Cardiac muscle cell (in vitro differentiated cells and primary cell): ENCODE measurements at regions not wholly inside any gene's neighbourhood (a gene's known extent, or its start where the extent isn't known, plus 50 kb on each side); places are given as distances from the start of the nearest gene placed in this dataset.

ENCODE experiments used
- DNase-seq, 2 donors: peaks; one replicate each; pipeline versions ENCODE4 v3.0.0 to v3.0.0-alpha.2; 2010 to 2017; ENCODE audit warnings: low read depth in 1 of 2, low spot score in 1 of 2
- H3K27ac ChIP-seq: fragments of 200-600 bp; sonication (generic); 2 replicates; pipeline ENCODE4 v1.5.1; 2016
- H3K27me3 ChIP-seq: fragments of 200-600 bp; sonication (generic); 2 replicates; pipeline ENCODE4 v1.6.0; 2016; ENCODE audit warnings: control low read depth
- H3K36me3 ChIP-seq: fragments of 200-600 bp; sonication (generic); 2 replicates; pipeline ENCODE4 v1.5.1; 2016; ENCODE audit warnings: control low read depth
- H3K4me1 ChIP-seq: fragments of 200-600 bp; sonication (generic); 2 replicates; pipeline ENCODE4 v1.8.1; 2017; ENCODE audit warnings: low read depth, mild to moderate bottlenecking, mixed run types
- H3K4me3 ChIP-seq: fragments of 200-600 bp; sonication (generic); 2 replicates; pipeline ENCODE4 v1.5.1; 2016; ENCODE audit warnings: mild to moderate bottlenecking
- H3K9me3 ChIP-seq: fragments of 200-600 bp; sonication (generic); 2 replicates; pipeline ENCODE4 v1.5.1; 2017; ENCODE audit warnings: low read depth, mild to moderate bottlenecking, control low read depth
- TF ChIP-seq, protein P1 (sequence below): IDR thresholded peaks from 2 replicates; pipeline ENCODE4 v1.5.1; 2012; ENCODE audit warnings: low read depth, mild to moderate bottlenecking, low read length

DNA sequence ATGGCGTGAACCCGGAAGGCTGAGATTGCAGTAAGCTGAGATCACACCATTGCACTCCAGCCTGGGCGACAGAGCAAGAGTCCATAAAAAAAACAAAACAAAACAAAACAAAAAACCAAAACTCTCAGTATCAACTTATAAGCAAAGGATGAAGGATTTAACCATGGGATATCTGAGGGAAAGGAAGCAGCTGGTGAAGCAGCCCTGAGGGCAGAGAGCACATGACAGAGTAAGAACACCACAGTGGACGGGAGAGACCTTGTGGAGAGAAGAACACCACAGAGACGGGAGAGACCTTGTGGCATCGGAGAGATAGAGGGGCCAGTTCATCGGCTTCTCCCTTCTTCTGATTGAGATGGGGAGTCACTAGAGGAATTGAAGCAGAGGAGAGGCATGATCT is 697.2 kb downstream of the HDGFL1 start:
- TF ChIP-seq, protein P1, sequence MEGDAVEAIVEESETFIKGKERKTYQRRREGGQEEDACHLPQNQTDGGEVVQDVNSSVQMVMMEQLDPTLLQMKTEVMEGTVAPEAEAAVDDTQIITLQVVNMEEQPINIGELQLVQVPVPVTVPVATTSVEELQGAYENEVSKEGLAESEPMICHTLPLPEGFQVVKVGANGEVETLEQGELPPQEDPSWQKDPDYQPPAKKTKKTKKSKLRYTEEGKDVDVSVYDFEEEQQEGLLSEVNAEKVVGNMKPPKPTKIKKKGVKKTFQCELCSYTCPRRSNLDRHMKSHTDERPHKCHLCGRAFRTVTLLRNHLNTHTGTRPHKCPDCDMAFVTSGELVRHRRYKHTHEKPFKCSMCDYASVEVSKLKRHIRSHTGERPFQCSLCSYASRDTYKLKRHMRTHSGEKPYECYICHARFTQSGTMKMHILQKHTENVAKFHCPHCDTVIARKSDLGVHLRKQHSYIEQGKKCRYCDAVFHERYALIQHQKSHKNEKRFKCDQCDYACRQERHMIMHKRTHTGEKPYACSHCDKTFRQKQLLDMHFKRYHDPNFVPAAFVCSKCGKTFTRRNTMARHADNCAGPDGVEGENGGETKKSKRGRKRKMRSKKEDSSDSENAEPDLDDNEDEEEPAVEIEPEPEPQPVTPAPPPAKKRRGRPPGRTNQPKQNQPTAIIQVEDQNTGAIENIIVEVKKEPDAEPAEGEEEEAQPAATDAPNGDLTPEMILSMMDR = no peak
- H3K4me1 ChIP-seq = no peaks in the 10 kb centered on the region

DNA sequence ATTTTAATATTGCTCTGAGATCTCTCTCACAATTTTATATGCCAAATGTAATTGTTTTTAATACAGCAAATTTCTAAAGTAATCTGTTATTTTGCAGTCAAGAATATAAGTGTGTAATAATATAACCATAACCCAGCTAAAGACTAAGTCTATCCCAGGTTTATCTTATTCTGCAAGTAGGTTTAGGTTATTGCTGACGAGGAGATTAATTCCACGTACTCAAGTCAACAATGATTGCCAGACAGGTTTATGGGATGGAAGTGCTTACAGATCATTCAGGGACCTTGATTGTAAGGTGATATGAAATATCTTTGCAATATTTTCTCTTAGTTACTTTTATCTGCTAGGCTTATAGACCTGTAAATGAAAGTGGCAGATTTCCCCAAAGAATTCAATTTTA is 698.3 kb downstream of the HDGFL1 start:
- TF ChIP-seq, protein P1 = no peak
- H3K27me3 ChIP-seq = no peaks in the 10 kb centered on the region
- no peaks in the 10 kb centered on the region for H3K4me1 ChIP-seq
- H3K27ac ChIP-seq = no peak overlapping the region
- H3K4me3 ChIP-seq = no peak overlapping the region
- DNase-seq = no peak
- no peaks in the 10 kb centered on the region for H3K9me3 ChIP-seq
- H3K36me3 ChIP-seq = no peaks in the 10 kb centered on the region

More for the DNA sequence above, 697.2 kb downstream of the HDGFL1 start:
- Histone ChIP-seq H3K4me3 (no peak overlapping the region), H3K9me3 (no peaks in the 10 kb centered on the region), H3K36me3 (no peaks in the 10 kb centered on the region), H3K27me3 (no peaks in the 10 kb centered on the region), H3K27ac (no peak overlapping the region)
- DNase-seq = no peak

DNA sequence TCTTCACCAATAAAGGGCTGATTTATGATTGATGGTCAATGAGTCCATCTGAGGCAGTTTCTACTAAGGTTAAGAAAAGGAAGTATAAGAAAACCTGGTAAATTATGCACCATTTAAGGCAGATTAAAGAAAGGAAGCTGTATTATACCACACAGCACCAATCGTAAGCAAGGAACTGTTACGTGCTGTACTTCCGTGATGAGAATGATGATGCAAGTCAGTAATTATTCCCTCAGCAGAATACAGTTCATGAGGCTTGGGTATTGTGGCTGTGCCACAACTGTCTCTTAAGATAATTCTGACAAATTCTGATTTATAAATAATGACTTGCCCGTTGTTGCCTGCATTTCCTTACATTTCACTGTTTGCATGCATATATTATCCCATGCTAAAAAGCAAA is 699.0 kb downstream of the HDGFL1 start:
- H3K4me1 ChIP-seq = no peaks in the 10 kb centered on the region
- TF ChIP-seq, protein P1 = no peak
- H3K27ac ChIP-seq = no peak overlapping the region
- DNase-seq = no peak
- H3K27me3 ChIP-seq = no peaks in the 10 kb centered on the region
- H3K4me3 ChIP-seq = no peak overlapping the region
- H3K36me3 ChIP-seq = no peaks in the 10 kb centered on the region
- no peaks in the 10 kb centered on the region for H3K9me3 ChIP-seq

DNA sequence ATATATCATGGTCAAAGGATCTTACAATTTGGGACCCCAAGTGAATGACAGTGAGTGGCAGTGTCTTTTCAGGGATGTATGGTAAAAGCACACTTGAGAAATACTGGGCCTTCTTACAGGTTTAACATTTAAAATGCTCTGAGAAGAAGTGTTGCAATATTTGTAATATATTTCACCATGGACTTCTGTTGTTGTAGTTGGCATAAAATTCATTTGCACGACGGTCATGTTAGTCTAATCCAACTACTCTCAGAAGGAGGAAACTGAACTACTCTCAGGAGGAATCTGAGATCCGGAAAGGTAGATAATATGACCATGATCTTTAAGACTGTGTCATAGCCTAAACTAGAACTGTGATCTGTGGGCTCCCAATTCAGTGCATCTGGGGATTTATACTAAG is 700.1 kb downstream of the HDGFL1 start:
- DNase-seq = peak in 1 of 2 donors; percentile 46
- Histone ChIP-seq H3K27ac (no peak overlapping the region), H3K4me1 (no peaks in the 10 kb centered on the region), H3K27me3 (no peaks in the 10 kb centered on the region), H3K9me3 (no peaks in the 10 kb centered on the region), H3K36me3 (no peaks in the 10 kb centered on the region), H3K4me3 (no peak overlapping the region)
- TF ChIP-seq, protein P1 = no peak

DNA sequence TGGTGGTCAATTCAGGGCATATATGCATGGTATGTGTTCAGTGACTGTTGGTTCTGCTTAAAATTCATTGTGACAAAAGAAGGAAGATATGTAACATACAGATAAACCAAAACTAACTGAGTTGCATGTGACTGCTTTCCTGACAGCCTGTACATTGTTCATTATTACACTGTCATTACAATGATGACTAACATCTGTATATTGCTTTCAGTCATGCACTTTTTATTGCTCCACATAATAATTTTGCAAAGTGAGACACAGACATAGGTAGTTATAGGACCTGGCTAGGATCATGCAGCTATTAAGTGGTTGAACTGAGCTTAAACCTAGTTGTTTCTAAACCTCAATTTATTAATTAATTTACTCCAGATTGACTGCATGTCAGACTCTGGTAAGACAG is 703.2 kb downstream of the HDGFL1 start:
- H3K27me3 ChIP-seq = no peaks in the 10 kb centered on the region
- no peak overlapping the region for H3K27ac ChIP-seq
- no peaks in the 10 kb centered on the region for H3K9me3 ChIP-seq
- no peaks in the 10 kb centered on the region for H3K4me1 ChIP-seq
- no peak overlapping the region for H3K4me3 ChIP-seq
- DNase-seq = no peak
- TF ChIP-seq, protein P1 = no peak
- no peaks in the 10 kb centered on the region for H3K36me3 ChIP-seq

DNA sequence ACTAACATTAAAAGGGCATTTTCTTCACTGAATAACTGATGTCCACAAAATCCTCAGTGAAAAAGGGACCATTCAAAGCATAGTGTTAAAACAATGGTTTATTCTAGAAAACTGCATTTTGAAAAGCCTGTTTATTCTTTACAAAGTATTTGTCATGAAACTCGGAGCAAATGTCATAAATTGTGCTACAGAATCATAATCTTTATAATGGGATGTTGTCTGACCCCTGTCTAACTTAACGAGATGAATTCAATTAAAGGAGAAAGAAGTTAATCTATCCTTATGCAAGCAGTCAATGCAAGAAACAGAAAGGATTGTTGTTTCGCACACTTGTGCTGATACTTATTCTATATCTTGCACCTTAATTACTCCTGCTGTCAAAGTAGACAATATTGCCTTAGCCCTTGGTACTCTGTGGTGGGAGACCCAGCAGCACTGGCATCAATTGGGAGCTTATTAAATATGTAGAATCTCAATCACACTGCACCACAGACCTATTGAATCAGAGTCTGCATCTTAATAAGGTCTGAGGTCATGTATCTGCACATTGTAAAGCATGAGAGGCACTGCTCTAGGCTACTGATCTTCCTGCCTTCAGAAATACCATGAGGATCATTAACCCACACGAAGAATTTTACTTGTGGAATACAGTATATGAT is 708.3 kb downstream of the HDGFL1 start:
- no peaks in the 10 kb centered on the region for H3K4me1 ChIP-seq
- TF ChIP-seq, protein P1 = no peak

More for the DNA sequence above, 708.3 kb downstream of the HDGFL1 start:
- no peak for DNase-seq
- H3K27ac ChIP-seq = no peak overlapping the region
- no peaks in the 10 kb centered on the region for H3K27me3 ChIP-seq
- no peak overlapping the region for H3K4me3 ChIP-seq
- no peaks in the 10 kb centered on the region for H3K36me3 ChIP-seq
- no peaks in the 10 kb centered on the region for H3K9me3 ChIP-seq
